IMR-90 (cell line): ENCODE measurements at regions not wholly inside any gene's neighbourhood (a gene's known extent, or its start where the extent isn't known, plus 50 kb on each side); places are given as distances from the start of the nearest gene placed in this dataset.

ENCODE experiments used
- ATAC-seq: fragments of 200-7000 bp; cut with Tn5 transposase; 2 replicates; pipeline ENCODE4 v1.9.1; 2020; ENCODE audit warnings: low read depth, mild to moderate bottlenecking, moderate library complexity
- BruUV-seq: library from RNA; stranded (reverse); fragments of 400-500 nt; replicated peaks from 2 replicates; lab custom pipeline; 2021; lab: Mats Ljungman, UMichigan
- CTCF ChIA-PET: fragments of 300-600 bp; formaldehyde crosslinking; extraction: SDS; loops from one replicate; lab custom pipeline; 2021; ENCODE audit warnings: antibody characterized with exemption; lab: Yijun Ruan, JAX
- POLR2A ChIA-PET: fragments of 300-600 bp; sonication (Branson Sonifier 250); formaldehyde crosslinking; loops from one replicate; lab custom pipeline; 2022; ENCODE audit warnings: antibody characterized with exemption; ENCODE audit not compliant: unreplicated experiment; lab: Charles Lee
- DNase-seq: peaks from one replicate; pipeline ENCODE4 v3.0.0; 2013
- H2AFZ ChIP-seq: replicated peaks from 2 replicates; pipeline ENCODE3; 2013; ENCODE audit warnings: low read length, mild to moderate bottlenecking; ENCODE audit not compliant: poor library complexity
- H2AK5ac ChIP-seq: 2 replicates; pipeline ENCODE4 v1.6.1; 2013; ENCODE audit warnings: low read depth, low read length, inconsistent platforms
- H2AK9ac ChIP-seq: replicated peaks from 2 replicates; pipeline ENCODE3; 2013; ENCODE audit warnings: mild to moderate bottlenecking, low read depth, low read length, moderate library complexity; ENCODE audit not compliant: poor library complexity
- H2BK120ac ChIP-seq: 2 replicates; pipeline ENCODE4 v1.6.1; 2013; ENCODE audit warnings: low read depth, low read length, inconsistent platforms
- H2BK15ac ChIP-seq: 3 replicates; pipeline ENCODE4 v1.6.1; 2013; ENCODE audit warnings: low read depth, low read length, inconsistent platforms
- H2BK20ac ChIP-seq: 2 replicates; pipeline ENCODE4 v1.6.1; 2013; ENCODE audit warnings: low read depth, mild to moderate bottlenecking, inconsistent platforms, low read length, moderate library complexity
- H2BK5ac ChIP-seq: 2 replicates; pipeline ENCODE4 v1.6.1; 2013; ENCODE audit warnings: mild to moderate bottlenecking, low read depth, low read length, inconsistent platforms; ENCODE audit not compliant: poor library complexity, severe bottlenecking
- H3K14ac ChIP-seq: replicated peaks from 2 replicates; pipeline ENCODE4 v1.6.1; 2013; ENCODE audit warnings: low read depth, low read length, inconsistent platforms
- H3K18ac ChIP-seq: 2 replicates; pipeline ENCODE4 v1.6.1; 2013; ENCODE audit warnings: low read depth, low read length, control low read depth
- H3K23ac ChIP-seq: 2 replicates; pipeline ENCODE4 v1.6.1; 2013; ENCODE audit warnings: low read depth, low read length, inconsistent platforms
- H3K27ac ChIP-seq: 2 replicates; pipeline ENCODE4 v1.5.1; 2013; ENCODE audit warnings: mild to moderate bottlenecking, control low read depth, low read length; ENCODE audit not compliant: insufficient read depth
- H3K27me3 ChIP-seq: 2 replicates; pipeline ENCODE4 v1.6.1; 2013; ENCODE audit warnings: low read length; ENCODE audit not compliant: control insufficient read depth, insufficient read depth
- H3K36me3 ChIP-seq: 2 replicates; pipeline ENCODE4 v1.6.1; 2013; ENCODE audit warnings: low read length, mixed read lengths; ENCODE audit not compliant: control insufficient read depth, insufficient read depth
- H3K4ac ChIP-seq: 2 replicates; pipeline ENCODE4 v1.6.1; 2013; ENCODE audit warnings: low read depth, low read length, inconsistent platforms
- H3K4me1 ChIP-seq: 2 replicates; pipeline ENCODE4 v1.6.1; 2013; ENCODE audit warnings: low read length, mixed read lengths; ENCODE audit not compliant: control insufficient read depth, insufficient read depth
- H3K4me2 ChIP-seq: 2 replicates; pipeline ENCODE4 v1.6.1; 2013; ENCODE audit warnings: low read depth, mild to moderate bottlenecking, control low read depth, low read length, moderate library complexity
- H3K4me3 ChIP-seq: 2 replicates; pipeline ENCODE4 v1.5.1; 2013; ENCODE audit warnings: low read depth, mild to moderate bottlenecking, control low read depth, low read length, moderate library complexity; ENCODE audit not compliant: insufficient read depth
- H3K56ac ChIP-seq: 2 replicates; pipeline ENCODE4 v1.6.1; 2013; ENCODE audit warnings: low read length, inconsistent platforms; ENCODE audit not compliant: insufficient read depth; ENCODE audit errors: extremely low read depth
- H3K79me1 ChIP-seq, 2 experiments: 2 replicates each; pipeline ENCODE4 v1.6.1; 2013; ENCODE audit warnings: low read length in 2 of 2, inconsistent platforms in 1 of 2, low read depth in 1 of 2
- H3K9ac ChIP-seq: 2 replicates; pipeline ENCODE4 v1.6.1; 2013; ENCODE audit warnings: low read depth, low read length, control low read depth
- H3K9me1 ChIP-seq: 2 replicates; pipeline ENCODE4 v1.6.1; 2013; ENCODE audit warnings: low read length, inconsistent platforms; ENCODE audit not compliant: insufficient read depth
- H3K9me3 ChIP-seq: 2 replicates; pipeline ENCODE4 v1.6.1; 2013; ENCODE audit warnings: low read length; ENCODE audit not compliant: control insufficient read depth, insufficient read depth
- H4K20me1 ChIP-seq: 2 replicates; pipeline ENCODE4 v1.6.1; 2013; ENCODE audit warnings: low read length, inconsistent platforms; ENCODE audit not compliant: insufficient read depth
- H4K5ac ChIP-seq: 2 replicates; pipeline ENCODE4 v1.6.1; 2013; ENCODE audit warnings: mild to moderate bottlenecking, low read depth, low read length, control low read depth
- H4K8ac ChIP-seq, 2 experiments: 2 replicates each; pipeline ENCODE4 v1.6.1; 2013; ENCODE audit warnings: low read depth in 2 of 2, low read length in 2 of 2, control low read depth in 1 of 2, inconsistent platforms in 1 of 2
- H4K91ac ChIP-seq: 2 replicates; pipeline ENCODE4 v1.6.1; 2013; ENCODE audit warnings: low read depth, low read length, inconsistent platforms; ENCODE audit not compliant: insufficient read depth
- CHD1 ChIP-seq: IDR thresholded peaks from 2 replicates; pipeline ENCODE4 v1.6.1; 2012; ENCODE audit warnings: low read depth, low read length, improper control_type of control experiment
- MXI1 ChIP-seq: IDR thresholded peaks from 2 replicates; pipeline ENCODE4 v1.6.1; 2012; ENCODE audit warnings: low read depth, mild to moderate bottlenecking, low read length, moderate library complexity, borderline replicate concordance
- NFE2L2 ChIP-seq: fragments of 150-350 bp; IDR thresholded peaks from 2 replicates; pipeline ENCODE4 v1.6.1; 2016; ENCODE audit warnings: low read depth, mild to moderate bottlenecking, low read length
- RFX5 ChIP-seq: IDR thresholded peaks from 2 replicates; pipeline ENCODE4 v1.8.0; 2012; ENCODE audit warnings: low read depth, mild to moderate bottlenecking, low read length, moderate library complexity
- SMC3 ChIP-seq: fragments of 150-350 bp; IDR thresholded peaks from 2 replicates; pipeline ENCODE4 v1.6.1; 2016; ENCODE audit warnings: low read depth, mild to moderate bottlenecking, antibody characterized with exemption, low read length, moderate library complexity
- WGBS, 2 experiments: methylation state at CpG; one replicate each; pipeline versions ENCODE4 v1.1.5 to v1.1.7; 2013; ENCODE audit warnings: missing lambda C conversion rate in 2 of 2; ENCODE audit not compliant: insufficient read length in 1 of 2; ENCODE audit errors: extremely low coverage in 2 of 2; 5-methylcytosine and 5-hydroxymethylcytosine counted together
- dilution Hi-C: fragments of 300-500 bp; cut with HindIII; formaldehyde crosslinking; loops from one replicate; pipeline ENCODE4 v1.14.3; 2018; ENCODE audit warnings: low sequenced_read_pairs; ENCODE audit not compliant: unreplicated experiment
- in situ Hi-C: fragments of 300-500 bp; cut with MboI; formaldehyde crosslinking; loops from 3 replicates; pipeline ENCODE4 v1.14.3; 2019; ENCODE audit warnings: low sequenced_read_pairs, inconsistent platforms, mixed read lengths
- intact Hi-C: fragments of 100-400 bp; cut with micrococcal nuclease; formaldehyde crosslinking; loops from 2 replicates; pipeline ENCODE4 v1.10.0; 2022

DNA sequence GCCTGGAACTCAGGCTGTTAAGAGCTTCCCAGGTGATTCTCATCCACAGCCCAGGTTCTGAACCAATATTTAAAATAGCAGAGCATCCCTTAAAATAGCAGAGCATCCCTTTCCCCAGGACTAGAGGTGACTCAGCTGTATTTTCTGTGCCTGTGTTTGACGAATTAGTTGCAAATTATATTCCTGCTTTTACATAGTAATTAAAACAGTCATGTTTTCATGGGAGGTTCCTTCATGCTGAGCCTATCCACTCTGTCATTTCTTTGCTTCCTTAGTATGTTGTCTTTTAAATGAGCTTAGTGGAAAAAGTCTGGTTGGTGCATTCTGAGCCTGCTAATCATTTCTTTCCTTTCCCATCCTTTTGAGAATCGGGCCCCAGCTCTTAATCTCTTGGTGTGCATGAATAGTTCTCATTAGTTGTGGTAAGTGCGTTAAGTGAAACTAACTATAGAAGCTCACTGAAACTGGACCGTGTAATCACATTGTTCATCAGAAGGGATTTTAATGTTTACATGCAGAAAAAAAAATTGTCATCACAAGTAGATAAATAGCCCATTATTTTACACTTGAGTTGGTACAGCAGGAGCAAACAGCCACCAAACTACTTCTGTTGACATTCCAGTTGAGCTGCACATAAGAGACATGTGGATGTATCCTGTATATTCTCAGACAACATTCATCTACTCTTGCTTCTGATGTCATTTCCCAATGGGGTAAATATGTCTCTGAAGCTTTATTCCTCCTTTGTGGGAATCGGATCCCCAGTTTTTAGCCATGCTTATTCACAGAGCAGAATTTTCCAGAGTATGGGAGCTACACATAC, 596.9 kb upstream of the WWC1 start:
- WGBS, 2 experiments = no CpG with 5 or more reads among the region's 5 CpGs
- dilution Hi-C loops = no loop called here
- no peak overlapping the region for H2BK5ac ChIP-seq

More for the DNA sequence above, 596.9 kb upstream of the WWC1 start:
- Histone ChIP-seq H3K4me2 (no peak overlapping the region), H3K9ac (no peak overlapping the region), H3K4me1 (peaks cover 5% of the 10 kb centered on the region), H3K18ac (no peak overlapping the region), H3K9me1 (0 out of 2 replicates have a peak, but pooled peaks cover 3% of the 10 kb centered on the region), H3K4me3 (no peak overlapping the region), H3K27ac (no peak overlapping the region), H2BK120ac (no peak overlapping the region), H3K27me3 (no peaks in the 10 kb centered on the region), H2AK9ac (no peak overlapping the region), H2BK15ac (no peak overlapping the region), H2AFZ (no peak overlapping the region), H4K20me1 (no peaks in the 10 kb centered on the region), H3K14ac (no peak overlapping the region; the same call in 1 of the 2 replicates), H3K56ac (no peak overlapping the region), H4K5ac (no peak overlapping the region), H2AK5ac (no peak overlapping the region), H2BK20ac (no peak overlapping the region), H4K91ac (no peak overlapping the region), H3K4ac (no peak overlapping the region), H3K36me3 (no peaks in the 10 kb centered on the region), H3K9me3 (no peaks in the 10 kb centered on the region), H3K79me1 (no peaks in the 10 kb centered on the region), H3K23ac (no peak overlapping the region), H4K8ac (no peak overlapping the region)
- BruUV-seq = no TSS peak
- intact Hi-C loops (no loop called here), in situ Hi-C loops (no loop called here)
- 0 out of 2 replicates have a peak, but pooled peaks have one; percentile 15 for TF ChIP-seq NFE2L2
- TF ChIP-seq RFX5 = no peak
- no peak for TF ChIP-seq SMC3
- no peak for TF ChIP-seq MXI1
- TF ChIP-seq CHD1 = no peak
- POLR2A ChIA-PET = no interaction called here
- ATAC-seq (no peak), DNase-seq (no peak)
- CTCF ChIA-PET = no interaction called here
